HepG2 (cell line): ENCODE measurements at regions not wholly inside any gene's neighbourhood (a gene's known extent, or its start where the extent isn't known, plus 50 kb on each side); places are given as distances from the start of the nearest gene placed in this dataset.

Source experiments
- BRCA1 ChIP-seq: sonication (generic); formaldehyde crosslinking; IDR thresholded peaks from 2 replicates; pipeline ENCODE4 v1.4.0; 2020; ENCODE audit warnings: missing genetic modification reagents
- CREB1 ChIP-seq, 2 experiments: fragments of 450-650 bp in 1 of 2; IDR thresholded peaks; 2 replicates each; pipeline ENCODE4 v1.6.1; 2016 to 2017; ENCODE audit warnings: control low read depth in 1 of 2, mild to moderate bottlenecking in 1 of 2, missing compliant biosample characterization in 1 of 2, missing genetic modification characterization in 1 of 2
- EZH2 ChIP-seq: conservative IDR thresholded peaks from 2 replicates; pipeline ENCODE4 v1.6.1; 2012; ENCODE audit warnings: mild to moderate bottlenecking, low read depth, low read length, moderate library complexity
- POLR2AphosphoS5 ChIP-seq: IDR thresholded peaks from 2 replicates; pipeline ENCODE4 v1.6.1; 2012; ENCODE audit warnings: low read depth, low read length
- TAF1 ChIP-seq: sonication (generic); formaldehyde crosslinking; IDR thresholded peaks from 2 replicates; pipeline ENCODE4 v1.4.0; 2020; ENCODE audit warnings: missing genetic modification reagents
- TF ChIP-seq, protein P1 (sequence below): sonication (generic); formaldehyde crosslinking; IDR thresholded peaks from 2 replicates; pipeline ENCODE4 v1.5.0; 2020; ENCODE audit warnings: mild to moderate bottlenecking, missing genetic modification reagents, moderate library complexity
- TF ChIP-seq, protein P2 (sequence below): sonication (generic); formaldehyde crosslinking; IDR thresholded peaks from 2 replicates; pipeline ENCODE4 v1.4.0; 2020; ENCODE audit warnings: missing genetic modification reagents

DNA sequence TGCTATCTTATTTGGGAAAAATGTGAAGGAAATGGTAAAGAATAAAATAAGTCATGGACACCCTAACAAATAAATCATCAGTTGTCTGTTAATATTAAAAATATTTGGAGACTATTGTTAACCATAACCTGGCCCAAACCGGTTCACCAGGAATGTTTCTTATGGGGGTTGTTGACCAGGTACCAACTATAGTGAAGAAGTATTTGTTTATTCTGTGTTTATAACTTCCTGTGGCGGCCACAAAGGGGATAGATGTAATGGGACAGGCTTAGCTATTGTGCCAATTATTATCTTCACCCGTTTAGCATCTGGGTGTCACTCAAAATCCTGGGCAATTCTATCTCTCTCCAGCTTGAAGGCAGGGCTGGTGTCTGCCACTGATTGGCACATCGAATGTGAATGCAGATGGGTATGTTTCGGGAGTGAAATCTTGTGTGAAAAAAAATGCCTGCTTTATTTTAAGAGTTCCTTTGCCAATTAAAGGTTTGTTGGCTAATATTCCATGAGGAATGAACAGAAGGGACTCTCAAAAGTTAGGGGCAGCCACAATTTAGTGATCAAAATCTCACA, 500.9 kb downstream of the ARL4A start:
- TF ChIP-seq, protein P1, sequence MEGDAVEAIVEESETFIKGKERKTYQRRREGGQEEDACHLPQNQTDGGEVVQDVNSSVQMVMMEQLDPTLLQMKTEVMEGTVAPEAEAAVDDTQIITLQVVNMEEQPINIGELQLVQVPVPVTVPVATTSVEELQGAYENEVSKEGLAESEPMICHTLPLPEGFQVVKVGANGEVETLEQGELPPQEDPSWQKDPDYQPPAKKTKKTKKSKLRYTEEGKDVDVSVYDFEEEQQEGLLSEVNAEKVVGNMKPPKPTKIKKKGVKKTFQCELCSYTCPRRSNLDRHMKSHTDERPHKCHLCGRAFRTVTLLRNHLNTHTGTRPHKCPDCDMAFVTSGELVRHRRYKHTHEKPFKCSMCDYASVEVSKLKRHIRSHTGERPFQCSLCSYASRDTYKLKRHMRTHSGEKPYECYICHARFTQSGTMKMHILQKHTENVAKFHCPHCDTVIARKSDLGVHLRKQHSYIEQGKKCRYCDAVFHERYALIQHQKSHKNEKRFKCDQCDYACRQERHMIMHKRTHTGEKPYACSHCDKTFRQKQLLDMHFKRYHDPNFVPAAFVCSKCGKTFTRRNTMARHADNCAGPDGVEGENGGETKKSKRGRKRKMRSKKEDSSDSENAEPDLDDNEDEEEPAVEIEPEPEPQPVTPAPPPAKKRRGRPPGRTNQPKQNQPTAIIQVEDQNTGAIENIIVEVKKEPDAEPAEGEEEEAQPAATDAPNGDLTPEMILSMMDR (CRISPR knock-in tag): no peak
- TF ChIP-seq POLR2AphosphoS5 (no peak), TAF1 (CRISPR knock-in tag) (no peak), EZH2 (no peak), BRCA1 (CRISPR knock-in tag) (no peak), CREB1 (IDR thresholded peaks at IDR 0.05) (no peak), CREB1 (CRISPR knock-in tag; IDR thresholded peaks at IDR 0.05) (no peak)
- TF ChIP-seq, protein P2, sequence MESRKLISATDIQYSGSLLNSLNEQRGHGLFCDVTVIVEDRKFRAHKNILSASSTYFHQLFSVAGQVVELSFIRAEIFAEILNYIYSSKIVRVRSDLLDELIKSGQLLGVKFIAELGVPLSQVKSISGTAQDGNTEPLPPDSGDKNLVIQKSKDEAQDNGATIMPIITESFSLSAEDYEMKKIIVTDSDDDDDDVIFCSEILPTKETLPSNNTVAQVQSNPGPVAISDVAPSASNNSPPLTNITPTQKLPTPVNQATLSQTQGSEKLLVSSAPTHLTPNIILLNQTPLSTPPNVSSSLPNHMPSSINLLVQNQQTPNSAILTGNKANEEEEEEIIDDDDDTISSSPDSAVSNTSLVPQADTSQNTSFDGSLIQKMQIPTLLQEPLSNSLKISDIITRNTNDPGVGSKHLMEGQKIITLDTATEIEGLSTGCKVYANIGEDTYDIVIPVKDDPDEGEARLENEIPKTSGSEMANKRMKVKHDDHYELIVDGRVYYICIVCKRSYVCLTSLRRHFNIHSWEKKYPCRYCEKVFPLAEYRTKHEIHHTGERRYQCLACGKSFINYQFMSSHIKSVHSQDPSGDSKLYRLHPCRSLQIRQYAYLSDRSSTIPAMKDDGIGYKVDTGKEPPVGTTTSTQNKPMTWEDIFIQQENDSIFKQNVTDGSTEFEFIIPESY (CRISPR knock-in tag): no peak
